Stimulated activated CD4-positive, alpha-beta T cell treated with anti-CD3 and anti-CD28 coated beads, Interleukin-15, amount 100 ng/mL, for 48 hours (primary cell): ENCODE measurements at regions not wholly inside any gene's neighbourhood (a gene's known extent, or its start where the extent isn't known, plus 50 kb on each side); places are given as distances from the start of the nearest gene placed in this dataset.

Experiments
- DNase-seq, 2 donors: peaks; one replicate each; pipeline ENCODE4 v3.0.0-alpha.2; 2020; ENCODE audit warnings: low read depth in 2 of 2

DNA sequence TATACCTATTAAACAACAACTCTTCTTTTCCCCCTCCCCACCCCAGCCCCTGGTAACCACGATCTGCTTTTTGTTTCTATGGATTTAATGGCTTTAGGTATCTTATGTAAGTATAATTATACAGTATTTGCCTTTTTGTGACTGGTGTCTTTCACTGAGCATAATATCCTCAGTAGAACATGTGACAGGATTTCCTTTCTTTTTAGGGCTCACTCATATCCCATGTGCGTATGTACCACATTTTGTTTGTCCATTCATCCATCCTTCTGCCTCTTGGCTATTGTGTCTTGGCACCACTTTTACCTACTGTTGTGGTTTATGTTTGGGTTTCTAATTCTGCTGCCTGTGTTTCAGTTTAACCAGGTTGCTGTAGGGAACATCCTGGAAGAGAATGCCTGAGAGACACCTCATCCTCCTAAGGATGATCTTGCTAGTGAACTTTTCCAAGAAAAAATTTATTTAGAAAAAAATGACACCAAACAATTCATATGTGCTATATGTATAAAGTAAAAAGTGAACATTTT lies 77.6 kb upstream of the SESN3 start:
- DNase-seq: no peak

DNA sequence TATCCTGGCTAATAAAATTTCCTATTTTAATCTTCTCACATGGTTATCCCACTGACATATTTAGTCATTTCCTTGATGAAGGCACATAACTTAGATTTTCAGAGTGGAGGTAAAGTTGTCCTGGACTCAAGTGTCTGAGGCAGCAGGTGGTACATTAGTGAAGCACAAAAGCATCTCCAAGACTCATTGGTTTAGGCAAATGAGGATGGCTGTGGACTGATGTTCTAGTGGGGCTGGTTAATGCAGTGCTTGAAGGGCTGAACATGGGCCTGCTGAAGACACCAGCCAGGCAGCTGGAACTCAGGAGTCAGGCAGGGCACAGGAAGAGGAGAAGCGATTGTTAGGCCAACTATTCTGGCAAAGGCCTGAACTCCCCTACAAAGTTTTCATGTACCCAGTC lies 76.3 kb upstream of the SESN3 start:
- DNase-seq: no peak

DNA sequence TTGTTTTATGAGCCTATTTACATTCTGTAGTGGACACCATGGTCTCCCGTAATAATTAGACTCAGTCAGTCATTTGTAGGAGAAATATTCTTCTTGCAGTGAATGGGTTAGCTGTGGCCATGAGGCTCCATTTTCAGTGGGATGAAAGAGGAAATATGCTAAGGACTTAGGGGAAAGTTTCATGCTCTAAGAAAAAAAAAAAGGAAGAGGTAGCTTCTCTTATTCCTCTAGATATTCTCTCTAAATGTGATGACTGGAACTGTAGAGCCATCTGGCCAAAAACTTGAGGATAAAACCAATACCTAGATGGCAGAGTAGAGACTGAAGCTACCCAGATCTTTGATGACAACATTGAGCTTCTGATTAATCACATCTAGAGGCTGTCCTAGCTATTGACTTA lies 75.8 kb upstream of the SESN3 start:
- DNase-seq: no peak

DNA sequence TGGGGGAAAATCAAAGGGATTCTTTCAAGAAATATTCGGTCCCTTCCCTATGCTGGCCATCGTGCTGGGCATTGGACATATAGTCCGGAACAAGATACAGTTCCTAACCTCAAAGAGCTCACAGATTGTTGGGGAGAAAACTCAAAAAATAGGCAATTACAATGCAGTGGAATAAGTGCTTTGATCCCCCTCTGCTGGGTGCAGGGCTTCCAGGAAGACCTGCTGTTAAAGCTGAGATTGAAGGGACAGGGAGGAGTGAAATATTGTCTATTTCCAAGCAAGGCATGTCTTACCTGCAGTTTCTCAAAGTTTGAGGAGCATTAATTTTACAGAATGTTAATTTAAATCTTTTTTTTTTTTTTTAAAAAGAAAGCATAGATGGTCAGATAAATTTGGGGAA lies 75.1 kb upstream of the SESN3 start:
- no peak for DNase-seq

DNA sequence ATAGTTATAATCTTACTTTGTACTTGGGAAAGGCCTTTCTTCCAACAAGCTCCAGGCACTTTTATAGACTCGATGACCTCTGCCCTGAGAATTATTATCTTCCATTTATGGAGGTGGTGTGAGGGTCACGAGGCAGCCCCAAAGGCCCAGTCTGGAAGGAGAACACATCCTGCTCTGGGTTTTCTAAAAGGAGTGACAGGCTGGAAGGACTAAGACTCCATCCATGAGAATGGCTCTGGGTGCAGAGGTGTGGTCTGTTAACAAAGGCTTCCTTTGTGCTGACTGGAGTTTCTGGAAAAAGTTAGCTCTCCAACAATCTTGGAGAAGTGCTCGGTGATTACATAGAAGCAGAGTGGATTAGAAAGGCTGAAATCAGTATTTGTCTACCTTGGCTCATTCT lies 74.7 kb upstream of the SESN3 start:
- no peak for DNase-seq

DNA sequence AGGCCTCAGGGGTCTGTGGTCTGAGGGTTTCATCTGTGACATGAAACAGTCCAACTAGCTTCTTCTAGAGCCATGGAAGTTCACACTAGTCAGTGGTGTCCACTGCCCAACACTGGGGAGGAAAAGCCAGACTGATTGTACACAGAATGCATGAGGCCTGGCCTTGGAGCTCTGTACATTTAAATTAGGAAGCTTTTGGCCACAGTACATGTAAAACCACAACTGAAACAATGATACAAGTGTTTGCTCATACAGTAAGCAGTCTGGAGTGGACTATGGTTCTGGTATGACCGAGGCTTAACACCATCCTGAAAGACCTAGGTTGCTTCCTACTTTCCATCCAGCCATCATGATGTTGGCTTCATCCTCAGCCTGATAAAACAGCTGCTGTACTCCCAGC lies 73.8 kb upstream of the SESN3 start:
- DNase-seq: no peak

DNA sequence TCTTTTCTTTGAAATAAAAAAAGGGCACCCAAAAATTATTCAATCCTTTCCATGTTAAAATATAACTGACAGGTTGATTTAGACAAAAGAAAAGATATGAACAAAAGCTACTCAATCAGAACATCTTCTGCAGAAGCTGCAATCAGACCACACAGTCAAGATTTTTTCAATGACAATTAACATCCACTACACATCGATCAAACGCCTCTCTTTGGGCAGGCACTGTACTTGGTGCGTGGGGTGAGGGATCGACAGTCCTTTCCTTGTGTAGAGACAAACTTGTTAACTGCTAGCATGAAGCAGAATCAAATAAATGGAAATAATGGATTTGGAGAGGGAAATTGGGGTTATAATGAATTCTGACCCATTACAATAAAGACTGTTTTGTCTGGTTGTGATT lies 71.2 kb upstream of the SESN3 start:
- no peak for DNase-seq

DNA sequence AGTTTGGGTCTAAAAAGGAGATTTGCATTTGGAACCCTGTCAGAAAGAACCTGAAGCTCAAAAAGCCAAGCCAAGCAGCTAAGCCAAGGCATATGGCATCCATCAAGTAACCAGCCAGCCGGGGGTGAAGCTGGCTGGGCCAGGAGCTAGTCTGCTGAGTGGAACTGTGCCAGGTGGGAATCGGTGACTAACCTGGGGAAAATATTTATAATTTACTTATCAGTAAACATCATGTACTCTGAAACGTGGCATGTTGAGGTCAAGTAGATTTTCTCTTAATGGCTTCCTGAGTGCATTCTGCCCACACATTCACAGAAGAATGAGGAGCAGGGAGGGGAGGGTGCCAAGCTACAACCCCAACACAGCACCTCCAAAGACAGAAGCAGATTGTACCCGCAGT lies 70.5 kb upstream of the SESN3 start:
- no peak for DNase-seq

DNA sequence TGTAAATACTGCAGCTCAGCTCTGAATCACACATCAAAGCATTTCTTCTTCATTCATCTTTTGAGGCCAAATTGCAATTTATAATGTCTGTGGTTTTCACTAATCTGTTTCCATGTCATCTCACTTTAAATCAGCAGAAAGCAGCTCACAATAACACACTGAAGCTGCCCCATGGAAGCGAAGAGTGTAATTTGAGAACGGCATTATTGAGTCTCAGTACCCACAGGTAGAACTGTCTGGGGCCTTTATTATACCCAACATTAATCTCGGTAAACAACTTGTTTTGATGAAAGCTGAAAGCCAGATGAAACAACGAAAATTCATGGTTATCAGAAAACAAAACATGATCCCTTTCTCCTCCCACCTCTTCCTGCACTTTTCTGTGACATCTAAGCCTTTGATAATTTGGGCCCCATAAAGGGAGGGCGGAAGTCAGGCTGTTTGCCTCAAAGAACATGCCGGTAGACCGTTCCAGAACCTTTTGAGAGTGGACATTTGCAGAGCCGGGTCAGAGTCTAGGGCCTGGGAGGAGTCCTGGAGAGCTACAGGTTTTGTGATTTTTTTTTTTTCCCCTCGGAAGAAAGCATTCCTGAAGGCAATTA lies 68.2 kb upstream of the SESN3 start:
- no peak for DNase-seq

DNA sequence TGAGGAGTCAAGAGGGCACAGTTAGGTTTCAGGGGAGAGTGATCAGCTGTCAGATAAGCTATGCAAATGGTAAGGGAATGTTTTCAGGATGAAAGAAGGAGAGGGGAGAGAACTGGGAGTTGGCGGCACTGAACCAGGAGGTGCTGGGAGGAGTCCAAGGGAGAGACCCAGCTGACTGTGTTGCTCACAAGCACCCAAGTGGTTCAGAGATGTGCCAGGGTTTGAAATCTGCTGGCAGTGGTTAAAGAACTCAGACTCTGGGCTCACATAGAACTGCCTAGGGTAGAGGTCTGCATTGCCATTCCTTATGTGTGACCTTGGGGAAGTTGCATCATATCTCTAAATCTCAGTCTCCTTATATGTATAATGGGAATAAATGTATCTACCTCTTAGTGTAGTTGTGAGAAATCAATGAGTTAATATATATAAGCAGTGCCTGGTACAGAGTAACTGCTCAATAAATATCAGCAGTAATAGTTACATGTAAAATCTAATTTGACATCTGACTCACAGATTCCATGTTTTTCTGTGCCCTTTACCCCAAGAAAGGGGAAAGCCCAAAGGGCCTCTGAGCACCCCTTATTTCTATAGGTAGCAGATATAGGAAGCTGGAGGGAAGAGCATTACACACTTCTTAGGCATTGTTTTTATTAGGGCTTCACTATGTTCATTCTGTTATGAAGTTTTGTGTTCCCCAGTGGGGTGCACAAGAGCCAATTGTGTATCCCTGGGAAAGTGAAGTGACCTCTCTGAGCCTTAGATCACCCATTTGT lies 66.9 kb upstream of the SESN3 start:
- no peak for DNase-seq

DNA sequence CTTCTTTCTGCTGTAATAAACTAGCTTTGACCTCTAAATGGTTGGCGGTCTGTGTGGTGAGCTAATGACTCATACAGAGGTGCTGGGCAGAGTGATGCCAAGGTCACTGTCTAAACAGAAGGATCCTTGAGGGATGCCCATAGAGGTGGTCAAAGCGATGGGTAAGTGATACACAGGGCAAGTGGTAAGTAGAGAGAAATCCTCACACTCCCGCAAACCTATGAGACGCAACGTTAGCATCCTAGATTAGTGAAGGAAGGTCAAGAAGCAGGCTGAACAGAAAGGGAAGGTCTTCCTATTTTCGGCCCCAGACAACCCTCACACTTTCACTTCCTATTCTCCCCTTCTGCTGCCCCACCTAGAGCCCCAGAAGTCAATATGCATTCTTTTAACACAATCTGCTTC lies 65.6 kb upstream of the SESN3 start:
- DNase-seq: no peak

DNA sequence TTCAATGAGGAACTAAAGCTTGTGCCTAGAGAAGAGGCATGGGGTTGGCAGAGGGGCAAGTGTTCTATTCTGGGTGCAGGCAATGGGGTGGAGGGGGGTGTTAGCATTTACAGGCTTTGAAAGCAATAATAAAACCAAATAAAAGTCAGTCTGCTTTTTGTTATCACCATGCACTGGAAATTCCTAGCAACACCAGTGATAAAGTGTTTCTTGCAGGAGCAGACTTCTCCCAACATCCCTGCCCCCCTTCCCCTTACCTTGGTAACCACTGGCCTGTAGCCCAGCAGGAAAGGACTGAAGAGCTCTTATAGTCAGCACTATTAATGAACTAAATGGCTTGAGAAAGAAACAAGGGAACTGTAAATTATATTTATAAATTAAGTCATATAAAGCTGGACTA lies 65.2 kb upstream of the SESN3 start:
- no peak for DNase-seq

DNA sequence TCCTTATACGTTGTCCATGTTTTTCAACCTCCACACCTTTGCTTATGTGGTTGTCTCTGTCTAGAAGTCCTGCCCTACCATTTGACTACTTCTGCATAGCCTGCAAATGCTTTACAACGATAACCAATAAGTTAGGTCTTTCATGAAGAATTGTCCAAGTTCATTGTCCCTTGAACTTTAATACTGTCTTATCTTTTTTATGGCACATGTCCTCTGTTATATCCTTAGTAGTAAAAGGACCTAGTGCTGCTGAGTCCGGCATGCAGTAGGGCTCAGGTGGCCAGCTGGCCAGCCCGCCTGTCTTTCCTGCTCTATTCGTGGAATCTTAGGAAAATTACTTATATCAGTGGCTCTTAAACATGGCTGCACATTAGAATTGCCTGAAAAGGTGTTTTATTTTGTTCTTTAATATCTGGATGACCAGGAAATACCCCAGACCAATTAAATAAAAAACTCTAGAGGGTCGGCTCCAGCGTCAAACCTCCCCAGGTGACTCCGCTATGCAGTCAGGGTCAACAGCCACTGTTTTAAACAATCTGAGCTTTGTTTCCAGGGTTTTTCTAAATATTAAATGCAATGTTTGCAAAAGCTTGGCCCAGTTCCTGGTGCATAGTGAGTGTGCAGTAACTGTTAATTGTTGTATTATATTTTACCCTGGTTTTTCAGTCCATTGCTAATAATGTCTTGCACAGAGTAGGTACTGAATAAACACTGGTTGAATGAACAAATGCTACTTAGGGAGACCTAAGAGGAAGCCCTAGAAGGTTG lies 64.6 kb upstream of the SESN3 start:
- DNase-seq: no peak

DNA sequence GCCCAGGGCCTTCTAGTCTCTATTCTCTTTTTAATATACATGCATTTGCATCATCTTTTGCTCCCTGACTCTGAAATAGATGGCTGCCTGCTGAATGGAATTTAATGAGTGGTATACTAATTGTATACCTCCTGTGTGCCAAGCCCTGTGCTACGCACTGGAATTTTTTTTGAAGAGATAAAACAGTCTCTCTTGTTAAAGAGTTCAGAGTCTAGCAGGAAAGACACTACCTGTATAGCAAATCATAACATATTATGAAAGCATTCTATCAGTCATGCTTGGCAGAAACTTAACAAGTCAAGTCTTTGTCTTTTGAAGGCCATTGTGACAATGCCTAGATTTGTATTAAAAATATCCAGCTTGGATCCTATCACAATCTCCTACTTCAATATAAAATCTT lies 63.7 kb upstream of the SESN3 start:
- no peak for DNase-seq

DNA sequence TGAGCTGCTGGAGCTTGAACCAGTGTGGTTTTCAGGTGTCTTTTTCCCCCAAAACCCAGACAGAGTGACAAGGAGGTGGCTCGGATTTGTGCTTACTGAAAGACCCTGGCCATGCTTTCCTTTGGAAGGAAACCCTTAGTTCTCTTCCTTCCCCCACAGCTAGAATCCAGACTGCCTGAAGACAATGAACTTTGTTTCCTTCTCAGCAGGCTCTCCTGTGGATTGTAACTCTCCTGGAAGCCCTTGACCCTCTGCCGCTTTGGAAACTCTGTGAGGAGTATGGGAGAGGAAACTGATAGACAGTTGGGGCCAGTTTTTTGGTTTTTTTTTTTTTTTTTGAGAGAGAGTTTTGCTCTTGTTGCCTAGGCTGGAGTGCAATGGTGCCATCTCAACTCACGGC lies 62.1 kb upstream of the SESN3 start:
- no peak for DNase-seq

DNA sequence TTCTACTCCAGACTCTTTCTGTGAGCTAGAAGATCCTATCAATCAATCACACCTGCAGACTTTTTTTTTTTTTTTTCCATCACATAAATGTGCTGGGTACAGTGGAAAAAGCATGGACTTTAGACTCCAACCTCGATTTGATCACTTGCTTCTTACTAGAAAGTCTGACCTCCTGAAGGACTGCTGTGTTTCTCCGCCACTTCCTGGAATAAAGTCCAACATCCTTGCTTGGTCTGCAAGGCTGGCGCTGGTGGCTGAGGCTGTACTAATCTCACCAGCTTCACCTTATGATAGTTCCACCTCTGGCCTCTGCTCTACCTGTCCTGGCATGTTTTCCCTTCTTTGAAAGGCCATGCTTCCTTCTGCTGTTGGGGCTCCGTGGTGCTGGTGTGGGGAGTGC lies 60.9 kb upstream of the SESN3 start:
- DNase-seq: no peak

DNA sequence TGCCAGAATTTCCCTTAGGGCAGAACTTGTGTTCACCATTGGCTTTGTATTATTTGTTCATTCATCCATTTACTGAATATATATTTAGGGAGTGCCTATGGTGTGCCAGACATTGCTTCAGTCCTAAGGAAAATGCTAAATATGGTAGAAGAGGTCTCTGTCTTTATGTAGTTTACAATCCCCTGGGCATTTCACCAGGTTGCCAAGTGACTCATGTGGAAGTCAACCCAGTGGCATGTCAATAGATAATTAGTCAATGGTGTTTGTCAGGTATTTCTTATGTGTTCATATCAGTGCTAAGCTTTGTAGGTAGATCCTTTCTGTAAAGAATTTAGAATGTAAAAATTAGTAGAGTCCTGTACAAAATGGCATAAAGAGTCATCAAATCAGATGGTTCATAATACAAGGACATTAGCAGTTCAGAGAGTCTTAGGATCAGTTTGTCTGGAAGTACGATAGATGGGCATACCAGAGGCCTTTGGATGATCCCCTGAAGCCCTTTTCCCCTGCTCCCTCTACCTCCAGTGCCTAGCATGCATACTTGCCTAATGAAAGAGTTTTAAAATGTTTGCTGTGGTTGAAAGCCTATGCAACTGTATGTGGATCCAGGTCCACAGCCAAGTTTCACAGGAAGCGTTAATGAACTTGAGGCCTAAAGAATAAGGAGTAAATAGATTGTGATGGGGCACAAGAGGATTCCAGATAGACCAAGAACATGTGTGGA lies 58.5 kb upstream of the SESN3 start:
- no peak for DNase-seq

DNA sequence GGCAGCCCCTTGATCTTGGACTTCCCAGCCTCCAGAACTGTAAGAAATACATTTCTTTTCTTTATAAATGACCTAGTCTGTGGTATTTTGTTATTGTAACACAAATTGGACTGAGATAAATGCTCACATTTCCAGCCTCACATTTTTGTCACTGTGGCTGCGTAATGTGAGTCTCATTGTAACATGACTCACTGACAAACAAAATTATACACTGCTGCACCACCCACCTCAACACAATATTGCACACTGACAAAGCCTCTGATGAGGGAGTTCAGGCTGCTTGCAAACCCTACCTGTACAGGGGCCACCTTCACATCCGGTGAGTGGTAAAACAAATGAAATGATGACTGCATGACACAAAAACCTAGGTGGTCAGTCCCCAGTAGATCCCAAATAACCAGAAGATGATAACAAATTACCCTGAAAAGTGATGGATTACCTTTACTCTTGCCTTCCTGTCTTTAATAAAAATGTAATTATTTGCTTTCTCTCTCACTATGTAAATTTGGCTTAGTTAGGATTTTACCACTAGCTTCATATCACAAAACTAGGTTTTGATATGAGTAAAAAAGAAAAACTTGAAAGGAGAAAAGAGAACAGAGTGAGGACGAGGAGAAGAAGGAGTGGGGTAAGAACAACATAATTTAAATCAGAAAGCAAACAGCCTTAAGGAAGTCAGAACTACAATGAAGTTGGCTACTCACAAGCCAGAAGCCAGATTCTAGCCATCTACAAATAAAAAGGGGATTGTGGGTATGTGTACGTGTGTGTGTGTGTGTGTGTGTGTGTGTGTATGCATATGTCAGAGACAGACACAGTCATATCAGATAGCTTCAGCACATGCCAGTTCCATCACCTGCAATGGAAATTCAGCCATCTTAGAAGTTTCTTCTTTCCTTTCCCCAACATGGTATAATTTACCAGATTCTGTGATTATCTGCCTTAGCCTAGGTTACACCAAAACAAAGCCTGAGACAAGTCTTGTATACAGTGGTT lies 53.4 kb upstream of the SESN3 start:
- no peak for DNase-seq

DNA sequence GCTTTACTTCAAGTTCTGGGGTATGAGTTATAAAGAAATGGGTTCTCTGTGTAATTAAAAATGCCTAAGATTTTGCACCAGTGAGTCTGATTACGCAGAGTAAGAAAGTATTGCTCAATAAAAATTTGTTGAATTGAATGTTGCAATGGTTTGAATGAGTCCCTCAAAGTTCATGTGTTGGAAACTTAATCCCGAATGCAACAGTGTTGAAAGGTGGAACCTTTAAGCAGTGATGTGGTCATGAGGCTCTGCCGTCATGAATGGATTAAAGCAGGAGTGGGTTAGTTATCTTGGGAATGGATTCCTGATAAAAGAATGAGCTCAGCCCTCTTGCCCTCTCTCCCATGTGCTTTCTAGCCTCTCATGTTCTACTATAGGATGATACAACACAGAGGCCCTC lies 52.6 kb upstream of the SESN3 start:
- no peak for DNase-seq

DNA sequence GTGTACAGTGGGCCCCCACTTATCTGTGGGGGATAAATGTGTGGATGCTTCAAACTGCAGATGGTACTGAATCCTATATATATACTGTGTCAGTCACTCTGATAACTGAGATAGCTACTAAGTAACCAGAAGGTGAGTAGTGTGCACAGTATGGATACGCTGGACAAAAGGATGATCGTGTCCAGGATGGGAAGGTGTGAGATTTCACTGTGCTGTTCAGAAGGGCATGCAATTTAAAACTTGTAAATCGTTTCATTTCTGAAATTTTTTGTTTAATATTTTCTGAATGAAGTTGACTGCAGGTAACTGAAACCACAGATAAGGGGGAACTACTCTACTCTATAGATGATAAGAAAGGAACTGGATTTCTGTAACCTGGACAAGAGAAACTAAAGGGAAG lies 52.1 kb upstream of the SESN3 start:
- DNase-seq: no peak

DNA sequence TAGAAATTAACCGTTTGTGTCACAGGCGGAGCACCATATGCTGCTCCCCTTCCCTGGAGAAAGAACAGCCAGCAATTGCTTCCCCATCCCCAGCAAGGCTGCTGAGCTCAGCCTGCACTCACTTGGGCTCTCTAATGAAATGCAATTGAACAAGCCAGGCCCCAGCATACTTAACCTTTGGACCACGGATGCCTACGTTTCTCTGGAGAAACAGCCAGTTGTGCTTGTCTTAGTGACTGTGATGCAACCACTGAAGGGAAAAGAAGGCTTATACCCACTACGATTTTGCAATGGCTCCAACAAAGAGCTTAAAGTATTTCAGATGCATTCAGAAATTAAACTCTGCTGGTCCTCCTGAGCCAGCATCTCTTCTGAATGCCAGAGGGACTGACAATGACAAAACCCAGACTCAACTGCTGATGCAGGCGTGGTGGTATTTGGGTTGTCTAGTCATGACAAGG lies 51.3 kb upstream of the SESN3 start:
- DNase-seq: no peak
